ENCODE measurements at regions not wholly inside any gene's neighbourhood (a gene's known extent, or its start where the extent isn't known, plus 50 kb on each side); places are given as distances from the start of the nearest gene placed in this dataset.

DNA sequence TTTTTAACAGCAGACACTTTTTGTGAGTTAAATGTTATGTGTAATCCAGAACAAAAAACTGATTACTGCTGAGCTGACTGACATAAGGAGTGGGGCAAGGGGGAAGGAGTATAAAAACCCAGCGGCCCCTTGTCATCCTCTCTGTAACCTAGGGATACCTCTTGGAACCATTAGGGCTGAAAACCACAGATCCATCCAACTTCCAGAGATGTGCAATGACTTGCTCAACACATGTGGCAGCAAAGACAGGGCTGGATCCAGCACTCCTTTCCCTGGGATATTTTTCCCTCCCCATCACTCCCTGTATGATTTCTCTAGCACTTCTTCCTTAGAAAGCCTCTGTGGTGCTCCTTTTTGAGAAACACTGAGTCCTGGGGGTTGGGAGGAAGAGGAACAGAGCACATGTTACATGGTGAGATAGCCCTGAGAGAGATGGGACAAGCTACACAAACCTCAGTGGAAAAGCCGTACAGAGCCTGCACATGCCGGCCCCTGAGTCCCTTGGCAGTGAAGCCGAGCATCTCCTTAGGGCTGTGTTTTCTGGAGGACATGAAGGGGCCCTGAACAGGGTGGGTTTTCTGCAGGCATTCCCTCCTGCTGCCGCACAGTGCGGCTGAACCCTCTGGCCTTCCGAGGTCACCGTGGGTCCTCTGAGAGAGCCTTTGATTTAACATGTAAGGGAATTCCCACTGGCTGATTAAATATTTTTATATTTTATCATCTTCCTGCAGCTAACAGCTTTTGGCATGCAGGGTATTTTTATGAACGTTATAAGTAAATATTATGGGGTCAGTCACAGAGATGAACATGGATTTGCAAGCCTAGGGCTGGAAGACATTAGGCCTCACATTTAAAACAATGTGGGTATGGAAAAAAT is 219.9 kb downstream of the COG6 start:
- no peak overlapping the region for H3K4me3 ChIP-seq (ENCODE audit: low read depth, low read length)
- TF ChIP-seq ZNF791 (tag by site-specific recombination; IDR thresholded peaks at IDR 0.05) (no peak), ZNF155 (tag by site-specific recombination; IDR thresholded peaks at IDR 0.05) (no peak), ZNF514 (tag by site-specific recombination; IDR thresholded peaks at IDR 0.05) (no peak), ZSCAN23 (tag by site-specific recombination; IDR thresholded peaks at IDR 0.05) (no peak), ZNF624 (tag by site-specific recombination; IDR thresholded peaks at IDR 0.05) (no peak), ZNF335 (tag by site-specific recombination; conservative IDR thresholded peaks at IDR 0.05) (no peak), ZFP3 (tag by site-specific recombination; IDR thresholded peaks at IDR 0.05; ENCODE audit: low read depth) (no peak)
- TF ChIP-seq, protein P1, sequence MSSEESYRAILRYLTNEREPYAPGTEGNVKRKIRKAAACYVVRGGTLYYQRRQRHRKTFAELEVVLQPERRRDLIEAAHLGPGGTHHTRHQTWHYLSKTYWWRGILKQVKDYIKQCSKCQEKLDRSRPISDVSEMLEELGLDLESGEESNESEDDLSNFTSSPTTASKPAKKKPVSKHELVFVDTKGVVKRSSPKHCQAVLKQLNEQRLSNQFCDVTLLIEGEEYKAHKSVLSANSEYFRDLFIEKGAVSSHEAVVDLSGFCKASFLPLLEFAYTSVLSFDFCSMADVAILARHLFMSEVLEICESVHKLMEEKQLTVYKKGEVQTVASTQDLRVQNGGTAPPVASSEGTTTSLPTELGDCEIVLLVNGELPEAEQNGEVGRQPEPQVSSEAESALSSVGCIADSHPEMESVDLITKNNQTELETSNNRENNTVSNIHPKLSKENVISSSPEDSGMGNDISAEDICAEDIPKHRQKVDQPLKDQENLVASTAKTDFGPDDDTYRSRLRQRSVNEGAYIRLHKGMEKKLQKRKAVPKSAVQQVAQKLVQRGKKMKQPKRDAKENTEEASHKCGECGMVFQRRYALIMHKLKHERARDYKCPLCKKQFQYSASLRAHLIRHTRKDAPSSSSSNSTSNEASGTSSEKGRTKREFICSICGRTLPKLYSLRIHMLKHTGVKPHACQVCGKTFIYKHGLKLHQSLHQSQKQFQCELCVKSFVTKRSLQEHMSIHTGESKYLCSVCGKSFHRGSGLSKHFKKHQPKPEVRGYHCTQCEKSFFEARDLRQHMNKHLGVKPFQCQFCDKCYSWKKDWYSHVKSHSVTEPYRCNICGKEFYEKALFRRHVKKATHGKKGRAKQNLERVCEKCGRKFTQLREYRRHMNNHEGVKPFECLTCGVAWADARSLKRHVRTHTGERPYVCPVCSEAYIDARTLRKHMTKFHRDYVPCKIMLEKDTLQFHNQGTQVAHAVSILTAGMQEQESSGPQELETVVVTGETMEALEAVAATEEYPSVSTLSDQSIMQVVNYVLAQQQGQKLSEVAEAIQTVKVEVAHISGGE (tag by site-specific recombination; conservative IDR thresholded peaks at IDR 0.05; ENCODE audit: low read depth) = no peak
- TF ChIP-seq, protein P2, sequence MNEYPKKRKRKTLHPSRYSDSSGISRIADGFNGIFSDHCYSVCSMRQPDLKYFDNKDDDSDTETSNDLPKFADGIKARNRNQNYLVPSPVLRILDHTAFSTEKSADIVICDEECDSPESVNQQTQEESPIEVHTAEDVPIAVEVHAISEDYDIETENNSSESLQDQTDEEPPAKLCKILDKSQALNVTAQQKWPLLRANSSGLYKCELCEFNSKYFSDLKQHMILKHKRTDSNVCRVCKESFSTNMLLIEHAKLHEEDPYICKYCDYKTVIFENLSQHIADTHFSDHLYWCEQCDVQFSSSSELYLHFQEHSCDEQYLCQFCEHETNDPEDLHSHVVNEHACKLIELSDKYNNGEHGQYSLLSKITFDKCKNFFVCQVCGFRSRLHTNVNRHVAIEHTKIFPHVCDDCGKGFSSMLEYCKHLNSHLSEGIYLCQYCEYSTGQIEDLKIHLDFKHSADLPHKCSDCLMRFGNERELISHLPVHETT (tag by site-specific recombination; IDR thresholded peaks at IDR 0.05) = no peak
- no peaks in the 10 kb centered on the region for H3K4me1 ChIP-seq (ENCODE audit: control insufficient read depth, insufficient read depth, low read length)
- no peaks in the 10 kb centered on the region for H3K9me3 ChIP-seq (ENCODE audit: control insufficient read depth, insufficient read depth, low read depth, low read length)
- ChIA-PET POLR2A (no interaction called here), CTCF (no interaction called here)
- no peak overlapping the region for H3K27ac ChIP-seq (ENCODE audit: extremely low read depth, low read depth, low read length)
- H3K36me3 ChIP-seq (ENCODE audit: control insufficient read depth in 2 of 2, insufficient read depth in 1 of 2, low read length in 2 of 2) = no peaks in the 10 kb centered on the region

DNA sequence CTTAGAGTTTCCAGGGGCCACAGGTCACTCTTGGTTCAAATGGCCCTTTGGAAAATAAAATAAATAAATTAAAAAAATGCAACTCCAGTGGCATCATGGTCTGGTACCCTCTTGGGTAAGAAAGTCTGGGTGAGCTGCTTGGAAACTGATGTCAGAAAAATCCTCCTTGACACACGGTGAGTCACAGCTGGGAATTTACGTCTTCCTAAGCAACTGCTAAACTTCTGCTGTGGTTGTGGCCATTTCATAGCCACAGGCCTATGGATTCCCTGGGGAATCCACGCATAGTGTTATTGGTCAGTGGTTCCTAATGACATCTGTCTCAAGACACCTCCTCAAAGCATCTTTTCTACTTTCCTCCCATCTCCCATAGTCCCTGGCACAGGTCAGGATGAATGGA is 220.8 kb downstream of the COG6 start:
- no peaks in the 10 kb centered on the region for H3K4me1 ChIP-seq (ENCODE audit: control insufficient read depth, insufficient read depth, low read length)
- H3K36me3 ChIP-seq (ENCODE audit: control insufficient read depth in 2 of 2, insufficient read depth in 1 of 2, low read length in 2 of 2) = no peaks in the 10 kb centered on the region
- CTCF ChIA-PET = no interaction called here
- no peaks in the 10 kb centered on the region for H3K9me3 ChIP-seq (ENCODE audit: control insufficient read depth, insufficient read depth, low read depth, low read length)
- H3K27ac ChIP-seq (ENCODE audit: extremely low read depth, low read depth, low read length) = no peak overlapping the region
- POLR2A ChIA-PET = no interaction called here
- H3K4me3 ChIP-seq (ENCODE audit: low read depth, low read length) = no peak overlapping the region
- TF ChIP-seq, protein P3, sequence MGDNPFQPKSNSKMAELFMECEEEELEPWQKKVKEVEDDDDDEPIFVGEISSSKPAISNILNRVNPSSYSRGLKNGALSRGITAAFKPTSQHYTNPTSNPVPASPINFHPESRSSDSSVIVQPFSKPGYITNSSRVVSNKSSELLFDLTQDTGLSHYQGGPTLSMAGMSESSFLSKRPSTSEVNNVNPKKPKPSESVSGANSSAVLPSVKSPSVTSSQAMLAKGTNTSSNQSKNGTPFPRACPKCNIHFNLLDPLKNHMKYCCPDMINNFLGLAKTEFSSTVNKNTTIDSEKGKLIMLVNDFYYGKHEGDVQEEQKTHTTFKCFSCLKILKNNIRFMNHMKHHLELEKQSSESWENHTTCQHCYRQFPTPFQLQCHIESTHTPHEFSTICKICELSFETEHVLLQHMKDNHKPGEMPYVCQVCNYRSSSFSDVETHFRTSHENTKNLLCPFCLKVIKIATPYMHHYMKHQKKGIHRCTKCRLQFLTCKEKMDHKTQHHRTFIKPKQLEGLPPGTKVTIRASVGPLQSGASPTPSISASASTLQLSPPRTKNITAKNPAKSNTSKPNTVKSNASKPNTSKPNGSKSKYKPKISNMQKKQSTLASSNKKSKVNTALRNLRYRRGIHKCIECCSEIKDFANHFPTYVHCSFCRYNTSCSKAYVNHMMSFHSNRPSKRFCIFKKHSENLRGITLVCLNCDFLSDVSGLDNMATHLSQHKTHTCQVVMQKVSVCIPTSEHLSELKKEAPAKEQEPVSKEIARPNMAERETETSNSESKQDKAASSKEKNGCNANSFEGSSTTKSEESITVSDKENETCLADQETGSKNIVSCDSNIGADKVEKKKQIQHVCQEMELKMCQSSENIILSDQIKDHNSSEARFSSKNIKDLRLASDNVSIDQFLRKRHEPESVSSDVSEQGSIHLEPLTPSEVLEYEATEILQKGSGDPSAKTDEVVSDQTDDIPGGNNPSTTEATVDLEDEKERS (tag by site-specific recombination; IDR thresholded peaks at IDR 0.05) = no peak
- no peak for TF ChIP-seq ZNF76 (tag by site-specific recombination; IDR thresholded peaks at IDR 0.05; ENCODE audit: borderline replicate concordance, low read depth)
- TF ChIP-seq ZNF654 (tag by site-specific recombination; IDR thresholded peaks at IDR 0.05; ENCODE audit: low read depth) = no peak
- no peak for TF ChIP-seq ZNF560 (tag by site-specific recombination; IDR thresholded peaks at IDR 0.05; ENCODE audit: borderline replicate concordance)
- no peak for TF ChIP-seq MYNN (tag by site-specific recombination; IDR thresholded peaks at IDR 0.05; ENCODE audit: borderline replicate concordance)
- no peak for TF ChIP-seq ZNF23 (tag by site-specific recombination; IDR thresholded peaks at IDR 0.05; ENCODE audit: borderline replicate concordance)
- TF ChIP-seq MZF1 (tag by site-specific recombination; IDR thresholded peaks at IDR 0.05; ENCODE audit: borderline replicate concordance) = no peak
- TF ChIP-seq, protein P4, sequence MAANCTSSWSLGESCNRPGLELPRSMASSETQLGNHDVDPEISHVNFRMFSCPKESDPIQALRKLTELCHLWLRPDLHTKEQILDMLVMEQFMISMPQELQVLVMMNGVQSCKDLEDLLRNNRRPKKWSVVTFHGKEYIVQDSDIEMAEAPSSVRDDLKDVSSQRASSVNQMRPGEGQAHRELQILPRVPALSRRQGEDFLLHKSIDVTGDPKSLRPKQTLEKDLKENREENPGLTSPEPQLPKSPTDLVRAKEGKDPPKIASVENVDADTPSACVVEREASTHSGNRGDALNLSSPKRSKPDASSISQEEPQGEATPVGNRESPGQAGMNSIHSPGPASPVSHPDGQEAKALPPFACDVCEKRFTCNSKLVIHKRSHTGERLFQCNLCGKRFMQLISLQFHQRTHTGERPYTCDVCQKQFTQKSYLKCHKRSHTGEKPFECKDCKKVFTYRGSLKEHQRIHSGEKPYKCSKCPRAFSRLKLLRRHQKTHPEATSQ (tag by site-specific recombination; IDR thresholded peaks at IDR 0.05) = no peak
- TF ChIP-seq ZNF274 (IDR thresholded peaks at IDR 0.05; ENCODE audit: low read length) = no peak
- no peak for TF ChIP-seq ZNF274 (tag by site-specific recombination; IDR thresholded peaks at IDR 0.05; ENCODE audit: borderline replicate concordance)
- TF ChIP-seq, protein P5, sequence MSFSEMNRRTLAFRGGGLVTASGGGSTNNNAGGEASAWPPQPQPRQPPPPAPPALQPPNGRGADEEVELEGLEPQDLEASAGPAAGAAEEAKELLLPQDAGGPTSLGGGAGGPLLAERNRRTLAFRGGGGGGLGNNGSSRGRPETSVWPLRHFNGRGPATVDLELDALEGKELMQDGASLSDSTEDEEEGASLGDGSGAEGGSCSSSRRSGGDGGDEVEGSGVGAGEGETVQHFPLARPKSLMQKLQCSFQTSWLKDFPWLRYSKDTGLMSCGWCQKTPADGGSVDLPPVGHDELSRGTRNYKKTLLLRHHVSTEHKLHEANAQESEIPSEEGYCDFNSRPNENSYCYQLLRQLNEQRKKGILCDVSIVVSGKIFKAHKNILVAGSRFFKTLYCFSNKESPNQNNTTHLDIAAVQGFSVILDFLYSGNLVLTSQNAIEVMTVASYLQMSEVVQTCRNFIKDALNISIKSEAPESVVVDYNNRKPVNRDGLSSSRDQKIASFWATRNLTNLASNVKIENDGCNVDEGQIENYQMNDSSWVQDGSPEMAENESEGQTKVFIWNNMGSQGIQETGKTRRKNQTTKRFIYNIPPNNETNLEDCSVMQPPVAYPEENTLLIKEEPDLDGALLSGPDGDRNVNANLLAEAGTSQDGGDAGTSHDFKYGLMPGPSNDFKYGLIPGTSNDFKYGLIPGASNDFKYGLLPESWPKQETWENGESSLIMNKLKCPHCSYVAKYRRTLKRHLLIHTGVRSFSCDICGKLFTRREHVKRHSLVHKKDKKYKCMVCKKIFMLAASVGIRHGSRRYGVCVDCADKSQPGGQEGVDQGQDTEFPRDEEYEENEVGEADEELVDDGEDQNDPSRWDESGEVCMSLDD (tag by site-specific recombination; IDR thresholded peaks at IDR 0.05) = no peak
- TF ChIP-seq EGR2 (tag by site-specific recombination; IDR thresholded peaks at IDR 0.05; ENCODE audit: low read depth) = no peak
- TF ChIP-seq ZNF768 (tag by site-specific recombination; IDR thresholded peaks at IDR 0.05) = no peak
- TF ChIP-seq ZNF585B (tag by site-specific recombination; IDR thresholded peaks at IDR 0.05) = no peak
